ENCODE measurements at regions not wholly inside any gene's neighbourhood (a gene's known extent, or its start where the extent isn't known, plus 50 kb on each side); places are given as distances from the start of the nearest gene placed in this dataset.
"Not testable (repeated sequence)": the region's sequence is repeated elsewhere in the genome, so short reads cannot be mapped to it uniquely, and the experiment has no call there.

DNA sequence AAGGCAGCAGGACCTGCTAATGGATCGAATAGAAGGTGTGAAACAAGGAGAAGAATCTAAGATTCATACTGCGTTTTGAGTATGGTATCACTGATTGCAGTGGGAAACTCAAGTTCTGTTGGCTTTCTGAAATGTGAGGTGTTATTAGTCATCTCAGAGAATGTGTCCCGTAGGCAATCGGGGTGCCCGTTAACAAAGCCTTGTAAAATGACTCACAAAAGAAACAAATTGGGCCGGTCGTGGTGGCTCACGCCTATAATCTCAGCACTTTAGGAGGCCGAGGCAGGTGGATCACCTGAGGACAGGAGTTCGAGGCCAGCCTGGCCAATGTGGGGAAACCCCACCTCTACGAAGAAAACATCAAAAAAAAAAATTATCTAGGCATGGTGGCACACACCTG, 118.2 kb upstream of the C7orf33 start:
- no peak for DNase-seq

DNA sequence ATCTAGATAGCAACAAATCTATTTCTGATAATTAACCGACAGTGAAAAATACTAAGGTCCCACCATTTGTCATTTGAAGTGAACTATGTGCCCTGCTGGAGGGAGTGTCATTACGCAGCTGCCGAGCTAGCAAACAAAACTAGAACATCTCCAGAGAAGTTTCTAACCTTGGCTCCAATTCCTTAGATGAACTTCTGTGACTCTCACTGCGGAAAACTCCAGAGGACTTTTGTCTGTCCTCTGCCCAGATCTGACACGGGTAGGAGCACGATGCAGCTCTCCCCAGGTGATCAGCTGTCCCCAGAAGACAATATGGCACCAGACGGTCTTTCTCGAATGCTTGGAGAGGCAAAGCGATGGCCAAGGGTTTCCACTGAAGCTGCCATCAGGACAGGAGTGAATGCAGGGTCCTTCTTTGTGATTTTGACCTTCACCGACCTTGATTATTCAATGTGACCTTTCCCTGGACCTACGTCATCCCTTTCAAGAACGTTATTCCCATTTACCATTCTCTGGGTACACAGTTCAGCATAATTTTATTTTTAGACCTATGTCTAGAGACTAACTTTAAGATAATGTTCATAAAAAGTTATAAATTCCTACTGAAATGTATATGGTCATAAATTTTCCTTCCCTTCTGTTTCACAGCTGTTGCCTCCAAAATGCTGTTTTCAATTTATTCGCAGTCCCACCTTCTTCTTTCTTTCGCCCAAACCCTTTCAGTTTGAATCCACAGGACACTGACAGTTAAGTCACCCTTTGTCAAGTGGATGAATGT, 116.7 kb upstream of the C7orf33 start:
- DNase-seq: no peak

DNA sequence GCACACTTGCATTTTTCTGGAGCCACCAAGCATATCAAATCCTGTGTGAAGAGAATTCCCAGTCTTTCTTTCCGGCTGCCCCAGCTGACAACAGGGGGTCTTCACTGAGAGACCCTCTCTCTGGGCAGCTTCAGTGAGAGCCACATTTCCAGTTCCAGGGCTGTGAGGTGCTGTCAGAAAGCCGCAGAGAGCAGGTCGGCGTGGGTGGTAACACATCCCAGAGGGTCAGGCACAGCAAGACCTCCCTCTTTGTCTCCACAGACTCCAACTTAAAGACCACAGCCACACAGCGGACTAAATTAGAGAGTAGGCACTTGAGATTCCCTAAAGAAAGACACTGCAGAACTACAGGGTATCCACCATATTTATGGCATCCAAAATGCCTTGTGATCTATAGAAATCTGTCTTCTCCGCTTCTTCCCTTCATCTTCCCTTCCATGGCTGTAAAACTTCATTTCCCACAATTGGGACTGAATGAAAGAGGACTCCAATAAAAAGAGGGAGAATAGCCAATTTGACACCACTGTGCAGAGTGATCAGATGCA, 116.0 kb upstream of the C7orf33 start:
- DNase-seq: no peak

DNA sequence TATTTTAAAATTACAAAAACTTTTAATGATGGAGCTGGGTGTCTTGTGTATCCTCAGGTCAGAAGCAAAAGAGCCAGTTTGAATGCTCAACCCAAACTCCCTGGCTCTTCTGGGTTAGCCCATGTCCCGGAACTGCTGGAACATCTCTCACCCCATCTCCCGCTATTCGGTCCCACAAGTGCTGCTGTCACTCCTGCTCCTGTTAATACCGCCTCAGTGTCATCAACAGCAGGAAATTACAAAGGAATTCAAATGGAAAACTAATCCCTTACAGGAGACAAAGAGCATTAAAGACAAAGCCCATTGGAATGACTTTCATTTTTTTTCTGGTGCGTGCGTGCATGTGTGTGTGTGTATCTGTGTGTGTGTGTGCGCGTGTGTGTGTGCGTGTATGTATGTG, 112.0 kb upstream of the C7orf33 start:
- DNase-seq: no peak

DNA sequence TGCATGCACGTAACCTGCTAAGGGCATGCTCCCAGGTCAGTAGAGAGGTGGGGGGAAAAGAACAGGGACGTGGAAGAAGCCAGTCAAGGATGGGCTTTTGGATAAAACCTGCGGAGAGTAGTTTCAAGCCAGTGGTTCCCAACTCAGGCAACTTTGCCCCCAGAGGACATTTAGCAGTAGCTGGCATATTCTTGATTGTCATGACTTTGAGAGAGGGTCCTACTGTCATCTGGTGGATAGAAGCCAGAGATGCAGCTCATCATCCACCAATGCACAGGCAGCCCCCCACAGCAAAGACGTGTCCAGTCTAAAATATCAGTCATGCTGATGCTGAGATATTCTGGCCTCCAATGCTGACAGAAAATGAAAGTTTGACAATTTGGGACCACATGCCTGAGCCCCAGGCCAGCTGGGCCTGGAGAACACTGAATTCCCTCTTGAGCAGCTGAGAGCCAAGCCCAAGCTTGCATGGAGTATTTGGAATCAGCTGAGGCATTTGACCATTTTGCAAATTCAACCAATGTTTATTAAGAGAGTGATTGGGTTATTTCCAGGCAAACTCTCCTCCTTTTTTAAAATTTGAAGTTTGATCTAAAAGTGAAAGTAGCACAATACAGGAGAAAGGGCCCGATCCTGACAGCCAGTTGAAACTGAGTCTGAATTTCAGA, 110.0 kb upstream of the C7orf33 start:
- no peak for DNase-seq

DNA sequence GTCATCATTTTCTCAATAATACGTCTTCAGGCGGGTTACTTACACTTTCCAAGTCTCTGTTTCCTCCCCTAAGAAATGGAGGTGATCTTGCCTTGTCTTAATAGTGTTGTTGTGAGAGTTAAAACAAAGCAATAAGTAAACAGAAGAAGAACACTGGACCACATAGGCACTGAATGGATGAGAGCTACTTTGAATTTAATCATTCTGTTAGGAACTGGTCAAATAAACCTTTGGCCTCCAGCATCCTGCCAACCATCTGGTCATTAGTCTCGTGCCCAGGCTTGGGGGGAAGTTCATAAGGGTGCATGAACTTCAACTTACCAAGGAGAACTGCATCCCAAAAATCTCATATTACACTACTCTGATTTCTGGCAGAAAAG, 109.4 kb upstream of the C7orf33 start:
- no peak for DNase-seq

DNA sequence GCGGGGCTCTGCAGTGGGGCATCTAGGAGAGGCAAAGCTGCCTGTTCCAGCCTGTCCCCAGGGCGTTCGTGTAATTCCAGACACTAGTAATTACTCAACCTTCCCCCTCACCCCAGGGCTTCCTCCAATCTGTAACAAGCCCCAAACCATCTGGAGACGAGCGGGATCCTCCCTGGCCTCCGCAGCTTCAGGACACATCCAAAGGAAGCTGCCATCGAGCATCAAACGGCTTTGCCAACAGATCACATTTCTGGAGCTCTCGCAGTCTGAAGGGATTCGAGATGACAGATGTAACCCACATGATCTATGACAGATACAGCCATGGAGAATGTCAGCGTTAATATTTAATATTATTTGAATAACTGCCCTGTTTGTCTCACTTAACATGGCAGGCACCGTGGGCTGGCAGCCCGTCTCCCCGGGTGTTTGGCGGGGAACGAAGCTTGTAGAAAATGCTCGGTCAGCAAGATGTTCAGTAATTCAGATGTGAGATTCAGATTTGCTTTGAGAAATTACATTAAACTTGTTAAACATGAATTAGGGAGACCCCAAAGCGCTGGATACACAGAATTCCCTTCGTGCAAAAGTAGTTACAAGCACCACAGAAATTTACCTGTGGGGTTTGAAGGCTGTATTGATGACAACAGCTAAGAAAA, 108.5 kb upstream of the C7orf33 start:
- DNase-seq: no peak

DNA sequence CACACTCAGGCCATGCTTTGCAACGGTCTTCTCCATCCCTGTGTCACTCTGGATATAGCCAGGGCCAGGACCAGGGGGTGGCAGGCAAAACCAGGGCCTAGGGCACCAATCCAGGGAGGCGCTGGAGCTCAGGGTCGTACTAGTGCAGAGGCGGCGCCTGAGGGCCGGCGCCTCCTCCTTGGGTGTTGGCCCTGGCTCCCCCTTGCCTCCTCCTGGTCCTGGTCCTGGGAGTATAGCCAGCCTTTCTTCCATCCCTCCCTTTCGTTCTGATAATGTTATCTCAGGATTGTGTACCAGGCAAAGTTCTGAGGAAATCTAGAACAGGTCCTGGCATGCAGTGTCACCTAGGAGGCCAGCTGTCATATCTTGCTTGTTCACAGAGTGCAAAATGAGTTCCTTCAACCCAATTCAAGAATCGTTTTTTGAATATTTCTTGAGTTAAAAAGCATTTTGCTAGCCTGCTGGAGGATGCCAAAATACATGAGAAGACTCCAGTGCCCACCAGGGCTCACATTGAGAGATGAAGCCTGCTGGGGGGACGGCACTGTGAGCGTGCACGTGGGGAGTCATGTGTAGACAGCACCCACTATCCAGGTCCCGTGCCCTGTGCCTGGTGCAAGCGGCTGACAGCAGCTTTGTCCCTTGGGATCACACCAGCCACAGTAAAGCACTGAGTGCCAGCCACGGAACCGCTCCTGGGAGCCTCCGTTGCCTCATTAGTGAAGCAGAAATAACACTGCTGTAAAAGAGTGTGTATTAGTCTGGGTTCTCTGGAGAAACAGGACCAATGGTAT, 106.9 kb upstream of the C7orf33 start:
- no peak for DNase-seq

DNA sequence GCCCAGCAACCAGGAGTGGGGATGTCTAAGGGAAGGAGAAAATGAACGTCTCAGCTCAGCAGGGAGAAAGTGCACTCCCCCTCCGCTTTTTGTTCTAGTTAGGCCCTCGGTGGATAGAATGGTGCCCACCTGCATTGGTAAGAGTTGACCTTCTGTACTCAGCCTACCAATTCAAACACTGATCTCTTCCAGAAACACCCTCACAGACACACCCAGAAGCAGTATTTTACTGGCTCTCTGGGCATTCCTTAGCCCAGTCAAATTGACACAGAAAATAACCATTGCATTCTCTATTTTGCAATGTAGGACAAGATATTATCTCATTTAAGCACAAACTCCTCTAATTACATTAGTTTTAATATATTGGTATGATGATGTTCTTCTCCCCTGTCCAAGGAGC, 106.1 kb upstream of the C7orf33 start:
- no peak for DNase-seq

DNA sequence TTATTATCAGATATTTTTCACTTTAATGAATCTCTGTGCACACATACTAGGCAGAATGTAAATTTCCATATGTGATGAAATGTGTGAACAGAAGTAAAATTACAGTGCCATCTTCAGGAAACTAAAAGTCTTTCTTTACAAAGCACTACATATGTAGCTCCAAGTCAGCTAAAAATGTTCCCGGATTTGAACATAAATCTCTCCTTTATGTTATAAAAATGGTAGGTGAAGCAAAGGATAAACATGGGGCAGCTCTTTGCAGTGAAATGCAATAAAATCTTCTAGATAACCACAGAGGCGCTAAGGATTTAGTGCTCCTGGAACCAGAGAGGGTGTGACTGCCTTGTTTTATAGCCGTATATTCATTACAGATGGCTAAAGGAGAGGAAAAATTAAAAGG, 104.9 kb upstream of the C7orf33 start:
- no peak for DNase-seq

DNA sequence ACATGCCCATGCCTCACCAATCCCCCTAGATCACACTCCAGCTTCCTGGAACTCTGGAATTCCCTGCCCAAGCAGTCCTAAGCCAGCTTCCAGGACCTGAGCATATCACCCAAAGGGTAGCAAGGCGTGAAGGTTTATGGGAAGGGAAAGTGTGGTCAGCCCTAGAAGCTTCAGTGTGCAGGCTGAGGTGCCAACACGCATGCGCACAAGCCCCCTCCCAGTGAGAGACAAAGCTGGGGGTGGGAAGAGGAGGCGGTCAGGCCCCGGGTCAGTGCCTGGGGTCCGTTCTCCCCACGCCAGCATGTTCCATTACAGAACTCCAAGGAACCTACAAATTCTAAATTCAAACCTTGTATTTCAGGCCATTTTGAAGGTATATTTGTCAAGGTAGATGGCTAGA, 103.6 kb upstream of the C7orf33 start:
- DNase-seq: no peak

DNA sequence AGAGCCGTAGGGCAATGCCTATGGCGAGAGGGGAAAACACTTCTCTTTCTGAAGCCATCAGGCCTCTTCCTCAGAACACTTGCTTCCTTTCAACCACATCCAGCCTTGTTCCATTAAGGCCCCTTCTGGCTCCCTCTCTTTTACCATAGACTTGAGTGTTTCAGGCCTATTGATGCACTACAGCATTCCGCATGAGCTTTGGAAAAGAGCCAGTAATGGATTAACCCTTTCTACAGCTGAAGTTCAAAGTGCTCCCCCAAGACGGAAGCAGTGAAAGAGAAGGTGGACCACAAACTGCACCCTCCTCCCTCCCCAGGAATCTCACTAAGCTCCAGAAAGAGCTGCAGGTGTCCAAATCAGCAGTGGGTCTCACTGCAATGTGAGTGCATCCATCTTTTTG, 102.7 kb upstream of the C7orf33 start:
- DNase-seq: no peak

DNA sequence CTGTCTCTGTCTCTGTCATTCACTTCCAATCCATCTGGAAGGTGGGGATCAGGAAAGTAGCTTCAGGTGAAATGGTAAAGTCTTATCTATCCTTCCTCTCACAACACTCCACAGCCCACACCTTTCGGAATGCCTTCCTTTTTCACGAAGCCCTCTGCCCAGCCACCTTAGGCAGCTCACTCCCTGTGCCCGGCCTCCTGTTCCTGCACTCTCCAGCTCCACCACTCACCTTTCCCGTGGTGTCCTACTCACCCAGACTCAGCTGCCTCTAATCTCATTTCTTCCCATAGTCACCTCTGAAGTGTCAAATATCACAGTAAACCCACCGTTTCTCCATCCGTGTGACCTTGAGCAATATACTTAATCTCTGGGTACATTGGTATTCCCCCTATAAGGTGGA, 100.9 kb upstream of the C7orf33 start:
- no peak for DNase-seq

DNA sequence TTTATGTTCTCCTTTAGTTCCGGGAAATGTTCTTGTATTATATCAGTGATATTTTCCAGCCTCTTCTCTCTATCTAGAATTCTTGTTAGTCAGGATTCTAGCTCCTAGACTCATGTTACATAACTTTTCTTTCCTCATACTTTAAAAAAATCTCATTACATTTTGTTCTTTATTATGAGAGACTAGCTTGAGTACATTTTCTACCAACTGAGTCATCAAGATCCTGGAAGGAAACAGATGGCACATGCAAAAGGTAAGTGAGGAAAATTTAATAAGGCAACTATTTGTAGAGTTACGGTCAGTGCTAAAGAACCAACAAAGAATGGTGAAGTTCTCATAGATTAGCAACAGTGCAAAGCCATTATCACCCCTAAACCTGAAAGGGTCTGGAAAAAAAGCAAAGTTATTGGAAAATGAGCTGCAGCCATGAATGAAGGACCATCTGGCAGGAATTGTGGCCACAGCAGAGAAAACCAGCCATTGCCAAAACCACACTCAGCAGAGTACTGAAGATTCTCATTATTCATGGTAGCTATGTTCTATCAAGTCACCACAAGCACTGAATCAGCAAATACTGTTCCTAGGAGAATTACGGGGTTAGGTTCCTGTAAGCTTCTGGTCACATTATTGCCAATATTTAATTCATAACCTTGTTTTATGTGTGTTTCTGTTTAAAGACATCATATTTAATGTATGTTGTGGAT, 98.3 kb upstream of the C7orf33 start:
- no peak for DNase-seq

DNA sequence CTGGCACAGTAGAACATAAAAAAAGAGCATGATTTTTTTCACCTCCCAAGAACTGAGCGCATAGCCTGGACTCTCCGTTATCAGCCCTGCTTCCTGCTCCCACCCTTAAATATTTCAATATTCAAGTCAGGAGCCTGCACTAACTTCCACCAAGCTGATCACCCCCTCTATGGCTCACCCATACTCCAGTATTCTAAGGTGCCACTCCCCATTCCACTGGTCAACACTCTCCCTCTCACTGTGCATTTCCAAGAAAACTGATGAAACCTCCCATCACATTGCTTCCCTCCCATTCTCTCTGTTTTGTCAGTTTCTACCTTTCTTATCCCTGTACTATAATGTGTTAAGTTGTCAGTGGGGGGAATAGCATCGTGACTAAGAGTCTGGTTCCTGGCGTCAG, 95.0 kb upstream of the C7orf33 start:
- no peak for DNase-seq

DNA sequence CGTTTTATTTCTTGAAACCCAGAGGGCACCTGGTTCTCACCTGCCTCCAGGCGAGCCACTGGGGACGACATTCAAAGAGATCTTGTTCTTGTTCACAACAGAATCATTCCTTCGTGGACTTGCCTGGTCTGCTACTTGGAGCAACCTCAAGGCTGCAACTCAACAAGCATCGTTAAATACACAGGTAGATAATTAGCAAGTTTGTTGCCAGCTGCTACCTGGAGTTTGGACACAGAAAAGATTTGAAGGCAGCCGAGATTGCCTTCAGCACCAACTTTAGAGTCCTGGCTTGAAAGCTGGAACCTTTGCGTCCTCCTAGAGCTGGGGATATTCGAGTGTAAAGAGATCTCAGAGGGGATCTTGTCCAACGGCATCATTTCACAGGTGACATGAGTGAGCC, 89.6 kb upstream of the C7orf33 start:
- DNase-seq: no peak

DNA sequence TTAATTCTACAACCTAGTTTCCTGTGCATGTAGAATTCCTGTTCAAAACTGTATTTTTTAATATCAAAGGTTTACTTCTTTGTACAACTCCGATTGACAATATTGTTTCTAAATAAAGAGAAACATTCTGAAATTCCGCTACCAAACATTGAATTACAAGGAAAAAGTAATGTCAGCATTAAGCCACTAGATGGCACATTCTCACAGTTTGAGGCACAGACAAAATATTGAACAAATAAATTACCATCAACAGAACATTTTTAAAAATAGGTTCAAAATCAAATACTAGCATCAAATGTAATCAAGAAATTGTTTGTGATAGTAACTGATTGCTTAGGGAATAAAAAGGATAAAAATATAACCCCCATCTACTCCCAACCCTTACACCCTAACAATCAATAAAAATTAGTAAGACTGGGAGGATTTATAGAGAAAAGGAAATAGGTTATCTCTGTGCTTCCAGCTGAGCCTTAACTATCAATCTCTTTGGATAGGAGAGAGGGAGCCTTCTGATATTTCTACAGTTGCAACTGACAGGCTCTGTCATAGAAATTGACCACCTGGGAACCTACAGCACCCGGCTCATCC, 86.6 kb upstream of the C7orf33 start:
- DNase-seq: no peak

DNA sequence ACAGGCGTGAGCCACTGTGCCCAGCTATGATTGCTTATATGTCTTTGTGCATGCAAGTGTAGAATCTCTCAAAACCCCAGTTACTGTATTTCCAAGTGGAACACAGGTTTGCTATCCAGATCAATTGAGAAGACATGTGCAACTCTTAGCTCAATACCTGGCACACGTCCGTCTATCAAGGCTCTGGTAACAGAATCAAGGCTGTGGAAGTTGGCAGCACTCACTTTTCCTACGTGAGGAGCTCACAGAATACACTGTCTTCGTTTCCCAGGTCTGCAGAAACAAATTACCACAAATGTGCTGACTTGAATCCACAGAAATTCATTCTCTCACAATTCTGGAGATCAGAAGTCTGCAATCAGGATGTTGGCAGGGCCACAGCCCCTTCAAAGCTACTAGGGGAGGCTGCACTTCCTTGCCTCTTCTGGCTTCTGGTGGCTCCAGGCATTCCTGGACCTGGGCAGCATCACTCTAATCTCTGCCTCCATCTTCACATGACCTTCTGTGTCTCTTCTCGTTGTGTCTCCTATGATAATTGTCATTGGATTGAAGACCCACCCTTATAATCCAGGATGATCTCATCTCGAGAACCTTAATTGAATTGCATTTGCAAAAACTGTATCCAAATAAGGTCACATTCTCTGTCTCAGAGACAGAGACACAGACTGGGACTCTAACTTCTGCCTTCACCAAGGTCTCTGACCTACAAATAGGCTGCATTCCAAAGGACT, 84.8 kb upstream of the C7orf33 start:
- DNase-seq: no peak

DNA sequence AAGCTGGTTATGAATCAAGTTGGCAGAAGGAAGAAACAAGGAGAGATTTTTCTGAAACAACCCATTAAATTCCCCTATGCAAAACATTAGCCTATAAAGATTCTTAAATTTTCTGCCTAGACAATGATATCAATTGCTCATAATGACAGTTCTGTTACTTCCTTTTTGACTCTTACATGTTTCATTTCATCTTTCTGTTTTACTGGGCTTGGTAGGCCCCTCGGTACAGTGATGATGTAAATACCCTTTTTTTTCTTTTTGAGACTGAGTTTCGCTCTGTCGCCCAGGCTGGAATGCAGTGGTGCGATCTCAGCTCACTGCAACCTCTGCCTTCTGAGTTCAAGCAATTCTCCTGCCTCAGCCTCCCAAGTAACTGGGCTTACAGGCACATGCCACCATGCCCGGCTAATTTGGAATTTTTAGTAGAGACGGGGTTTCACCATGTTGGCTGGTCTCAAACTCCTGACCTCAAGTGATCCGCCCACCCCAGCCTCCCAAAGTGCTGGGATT, 83.4 kb upstream of the C7orf33 start:
- DNase-seq: not testable (repeated sequence)

DNA sequence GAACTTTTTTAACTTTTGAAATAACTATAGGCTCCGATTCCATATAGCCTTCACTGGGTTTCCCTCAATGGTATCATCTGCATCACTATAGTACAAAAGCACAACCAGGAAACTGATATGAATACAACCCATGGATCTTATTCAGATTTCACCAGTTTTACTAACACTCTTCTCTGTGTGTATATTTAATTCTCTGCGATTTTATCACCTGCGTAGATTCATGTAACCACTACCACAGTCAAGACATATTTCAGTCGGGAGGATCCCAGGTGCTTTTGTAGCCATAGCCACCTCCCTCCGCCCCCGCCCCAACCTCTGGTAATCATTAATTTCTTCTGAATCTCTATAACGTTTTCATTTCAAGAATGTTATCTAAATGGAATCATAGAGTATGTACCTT, 82.8 kb upstream of the C7orf33 start:
- DNase-seq: no peak

DNA sequence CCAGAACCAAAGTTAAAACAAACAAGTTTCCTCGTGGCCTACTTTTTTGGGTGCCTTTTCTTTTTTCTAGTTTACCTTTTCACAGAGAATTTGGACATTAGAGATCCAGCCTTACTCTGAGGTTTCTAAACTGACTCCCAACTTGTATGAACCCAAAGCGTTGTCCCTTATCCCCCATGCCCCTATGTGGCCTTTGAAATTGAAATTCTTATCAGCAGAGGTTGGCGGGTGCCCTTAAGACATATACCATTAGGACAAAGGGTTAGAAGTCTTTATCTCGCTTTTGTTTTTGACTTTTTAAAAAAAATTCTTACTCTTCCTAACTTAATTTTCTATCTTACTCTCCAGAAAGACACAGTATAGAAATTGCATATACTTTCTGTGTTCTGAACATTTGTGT, 76.3 kb upstream of the C7orf33 start:
- no peak for DNase-seq
